ENCODE measurements at regions not wholly inside any gene's neighbourhood (a gene's known extent, or its start where the extent isn't known, plus 50 kb on each side); places are given as distances from the start of the nearest gene placed in this dataset.

DNA sequence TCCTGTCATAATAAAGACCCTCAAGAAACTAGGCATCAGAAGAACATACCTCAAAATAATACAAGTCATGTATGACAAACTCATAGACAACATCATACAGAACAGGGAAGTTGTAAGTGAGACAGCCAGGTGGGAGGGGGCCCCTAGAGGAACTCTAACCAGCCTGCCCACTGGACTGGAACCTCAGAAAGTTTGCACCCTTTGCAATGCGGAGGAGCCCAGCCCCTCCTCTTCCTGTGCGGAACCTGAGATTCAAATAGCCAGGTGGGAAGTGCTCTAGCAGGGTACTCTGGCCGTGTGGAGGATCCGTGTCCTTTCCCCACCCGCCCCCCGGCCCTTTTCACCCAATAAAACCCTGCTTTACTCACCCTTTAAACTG lies 387.0 kb upstream of the CBLB start:
- TF ChIP-seq, protein P1, sequence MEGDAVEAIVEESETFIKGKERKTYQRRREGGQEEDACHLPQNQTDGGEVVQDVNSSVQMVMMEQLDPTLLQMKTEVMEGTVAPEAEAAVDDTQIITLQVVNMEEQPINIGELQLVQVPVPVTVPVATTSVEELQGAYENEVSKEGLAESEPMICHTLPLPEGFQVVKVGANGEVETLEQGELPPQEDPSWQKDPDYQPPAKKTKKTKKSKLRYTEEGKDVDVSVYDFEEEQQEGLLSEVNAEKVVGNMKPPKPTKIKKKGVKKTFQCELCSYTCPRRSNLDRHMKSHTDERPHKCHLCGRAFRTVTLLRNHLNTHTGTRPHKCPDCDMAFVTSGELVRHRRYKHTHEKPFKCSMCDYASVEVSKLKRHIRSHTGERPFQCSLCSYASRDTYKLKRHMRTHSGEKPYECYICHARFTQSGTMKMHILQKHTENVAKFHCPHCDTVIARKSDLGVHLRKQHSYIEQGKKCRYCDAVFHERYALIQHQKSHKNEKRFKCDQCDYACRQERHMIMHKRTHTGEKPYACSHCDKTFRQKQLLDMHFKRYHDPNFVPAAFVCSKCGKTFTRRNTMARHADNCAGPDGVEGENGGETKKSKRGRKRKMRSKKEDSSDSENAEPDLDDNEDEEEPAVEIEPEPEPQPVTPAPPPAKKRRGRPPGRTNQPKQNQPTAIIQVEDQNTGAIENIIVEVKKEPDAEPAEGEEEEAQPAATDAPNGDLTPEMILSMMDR (IDR thresholded peaks at IDR 0.05) = no peak
- no peak for TF ChIP-seq POLR2A (IDR thresholded peaks at IDR 0.05)

Data from Peyer's patch (tissue), 4 donors.